Activated T-cell treated with anti-CD3 and anti-CD28 coated beads, Interleukin-2, amount 50 U/mL, for 1 hour (primary cell): ENCODE measurements at regions not wholly inside any gene's neighbourhood (a gene's known extent, or its start where the extent isn't known, plus 50 kb on each side); places are given as distances from the start of the nearest gene placed in this dataset.
"Not testable (repeated sequence)": the region's sequence is repeated elsewhere in the genome, so short reads cannot be mapped to it uniquely, and the experiment has no call there.

ENCODE experiments used
- DNase-seq: peaks from one replicate; pipeline ENCODE4 v3.0.0-alpha.2; 2020

GRCh38 chr2:19644763-19645162, 257.0 kb downstream of the TTC32 start:
- DNase-seq: no peak

- no peak for DNase-seq
These were observed 258.7 kb downstream of the TTC32 start for GRCh38 chr2:19643117-19643518.

- DNase-seq: no peak
These were observed 259.3 kb downstream of the TTC32 start for GRCh38 chr2:19642501-19642900.

- DNase-seq: no peak
These were observed 265.8 kb downstream of the TTC32 start for GRCh38 chr2:19635951-19636510.

GRCh38 chr2:19632403-19632991, 269.3 kb downstream of the TTC32 start:
- no peak for DNase-seq

- no peak for DNase-seq
These were observed 269.9 kb downstream of the TTC32 start for GRCh38 chr2:19631871-19632270.

- no peak for DNase-seq
These were observed 270.9 kb downstream of the TTC32 start for GRCh38 chr2:19630921-19631320.

- no peak for DNase-seq
These were observed 268.9 kb upstream of the OSR1 start for GRCh38 chr2:19627359-19627758.

GRCh38 chr2:19623488-19623887, 265.1 kb upstream of the OSR1 start:
- no peak for DNase-seq

- no peak for DNase-seq
These were observed 258.9 kb upstream of the OSR1 start for GRCh38 chr2:19617257-19617848.

- not testable (repeated sequence) for DNase-seq
These were observed 257.0 kb upstream of the OSR1 start for GRCh38 chr2:19615402-19615801.

GRCh38 chr2:19614066-19614465, 255.6 kb upstream of the OSR1 start:
- DNase-seq: no peak

- no peak for DNase-seq
These were observed 253.3 kb upstream of the OSR1 start for GRCh38 chr2:19611491-19612332.

GRCh38 chr2:19609266-19609665, 250.8 kb upstream of the OSR1 start:
- no peak for DNase-seq

- no peak for DNase-seq
These were observed 249.7 kb upstream of the OSR1 start for GRCh38 chr2:19607931-19608771.

- no peak for DNase-seq
These were observed 249.0 kb upstream of the OSR1 start for GRCh38 chr2:19607400-19607799.

GRCh38 chr2:19600982-19601381, 242.6 kb upstream of the OSR1 start:
- DNase-seq: no peak

- no peak for DNase-seq
These were observed 242.1 kb upstream of the OSR1 start for GRCh38 chr2:19600506-19600905.

- no peak for DNase-seq
These were observed 240.5 kb upstream of the OSR1 start for GRCh38 chr2:19598971-19599370.

- DNase-seq: no peak
These were observed 233.8 kb upstream of the OSR1 start for GRCh38 chr2:19592197-19592596.

GRCh38 chr2:19589791-19590190, 231.4 kb upstream of the OSR1 start:
- no peak for DNase-seq

- DNase-seq: no peak
These were observed 222.4 kb upstream of the OSR1 start for GRCh38 chr2:19580830-19581229.

GRCh38 chr2:19580264-19580663, 221.8 kb upstream of the OSR1 start:
- DNase-seq: no peak
